ENCODE measurements at regions not wholly inside any gene's neighbourhood (a gene's known extent, or its start where the extent isn't known, plus 50 kb on each side); places are given as distances from the start of the nearest gene placed in this dataset.

DNA sequence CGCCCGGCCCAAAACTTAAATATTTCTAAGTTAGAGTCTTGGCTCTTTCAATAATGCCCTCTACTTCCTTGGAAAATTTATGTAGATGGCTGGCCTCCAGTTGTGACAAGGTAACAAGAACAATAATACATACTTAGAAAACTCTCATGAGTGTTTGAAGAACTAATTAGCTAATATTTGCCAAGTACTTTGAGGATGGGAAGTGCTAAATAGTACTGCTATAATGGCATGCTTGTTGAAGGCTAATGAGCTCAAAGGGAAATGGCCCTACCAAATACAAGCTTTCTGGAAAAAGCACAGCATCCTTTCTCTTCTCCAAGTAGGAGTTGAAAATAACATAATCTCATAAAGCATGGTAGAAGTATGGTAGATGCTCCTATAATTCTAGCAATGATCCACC, 1022.2 kb upstream of the PIK3C3 start:
- no peak for TF ChIP-seq RXRA (IDR thresholded peaks at IDR 0.05)
- TF ChIP-seq, protein P1, sequence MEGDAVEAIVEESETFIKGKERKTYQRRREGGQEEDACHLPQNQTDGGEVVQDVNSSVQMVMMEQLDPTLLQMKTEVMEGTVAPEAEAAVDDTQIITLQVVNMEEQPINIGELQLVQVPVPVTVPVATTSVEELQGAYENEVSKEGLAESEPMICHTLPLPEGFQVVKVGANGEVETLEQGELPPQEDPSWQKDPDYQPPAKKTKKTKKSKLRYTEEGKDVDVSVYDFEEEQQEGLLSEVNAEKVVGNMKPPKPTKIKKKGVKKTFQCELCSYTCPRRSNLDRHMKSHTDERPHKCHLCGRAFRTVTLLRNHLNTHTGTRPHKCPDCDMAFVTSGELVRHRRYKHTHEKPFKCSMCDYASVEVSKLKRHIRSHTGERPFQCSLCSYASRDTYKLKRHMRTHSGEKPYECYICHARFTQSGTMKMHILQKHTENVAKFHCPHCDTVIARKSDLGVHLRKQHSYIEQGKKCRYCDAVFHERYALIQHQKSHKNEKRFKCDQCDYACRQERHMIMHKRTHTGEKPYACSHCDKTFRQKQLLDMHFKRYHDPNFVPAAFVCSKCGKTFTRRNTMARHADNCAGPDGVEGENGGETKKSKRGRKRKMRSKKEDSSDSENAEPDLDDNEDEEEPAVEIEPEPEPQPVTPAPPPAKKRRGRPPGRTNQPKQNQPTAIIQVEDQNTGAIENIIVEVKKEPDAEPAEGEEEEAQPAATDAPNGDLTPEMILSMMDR (IDR thresholded peaks at IDR 0.05; ENCODE audit: low read depth, low read length, missing input control), result no peak
- no peak for TF ChIP-seq YY1 (IDR thresholded peaks at IDR 0.05)
- TF ChIP-seq, protein P2, sequence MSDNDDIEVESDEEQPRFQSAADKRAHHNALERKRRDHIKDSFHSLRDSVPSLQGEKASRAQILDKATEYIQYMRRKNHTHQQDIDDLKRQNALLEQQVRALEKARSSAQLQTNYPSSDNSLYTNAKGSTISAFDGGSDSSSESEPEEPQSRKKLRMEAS (IDR thresholded peaks at IDR 0.05), result no peak
- no peak for TF ChIP-seq RAD21 (IDR thresholded peaks at IDR 0.05)
- TF ChIP-seq NR2F2 (IDR thresholded peaks at IDR 0.05), result no peak
- no peak for TF ChIP-seq REST (IDR thresholded peaks at IDR 0.05)
- TF ChIP-seq JUND (IDR thresholded peaks at IDR 0.05), result no peak
- no peak for TF ChIP-seq GABPA (IDR thresholded peaks at IDR 0.05 in 1 of 2, conservative IDR thresholded peaks at IDR 0.05 in 1 of 2)
- TF ChIP-seq FOXA1 (IDR thresholded peaks at IDR 0.05), result no peak
- no peak for TF ChIP-seq ATF3 (IDR thresholded peaks at IDR 0.05)

Measured in liver (tissue), 3 donors.